Activated naive CD4-positive, alpha-beta T cell treated with anti-CD3 and anti-CD28 coated beads for 36 hours (primary cell): ENCODE measurements at regions not wholly inside any gene's neighbourhood (a gene's known extent, or its start where the extent isn't known, plus 50 kb on each side); places are given as distances from the start of the nearest gene placed in this dataset.

Experiments
- CTCF ChIA-PET: fragments of 350-600 bp; sonication (Branson Sonifier 250); formaldehyde crosslinking; loops from one replicate; lab custom pipeline; 2021; ENCODE audit warnings: antibody characterized with exemption; lab: Charles Lee
- DNase-seq: peaks from one replicate; pipeline ENCODE4 v3.0.0-alpha.2; 2020
- H3K27ac Mint-ChIP-seq: one replicate; pipeline ENCODE4 v1.8.0; 2021; ENCODE audit warnings: mild to moderate bottlenecking, mixed read lengths
- H3K27me3 Mint-ChIP-seq: one replicate; pipeline ENCODE4 v1.8.0; 2021; ENCODE audit warnings: low read depth, mixed read lengths
- H3K36me3 Mint-ChIP-seq: one replicate; pipeline ENCODE4 v1.8.0; 2021; ENCODE audit warnings: low read depth, mixed read lengths
- H3K4me1 Mint-ChIP-seq: one replicate; pipeline ENCODE4 v1.8.0; 2021; ENCODE audit warnings: low read depth, mixed read lengths
- H3K4me3 Mint-ChIP-seq: one replicate; pipeline ENCODE4 v1.8.0; 2021; ENCODE audit warnings: mild to moderate bottlenecking, moderate library complexity, mixed read lengths
- H3K9me3 Mint-ChIP-seq: one replicate; pipeline ENCODE4 v1.8.0; 2021; ENCODE audit warnings: mixed read lengths
- intact Hi-C: fragments of 100-400 bp; cut with micrococcal nuclease; formaldehyde crosslinking; loops from one replicate; pipeline ENCODE4 v1.15.1; 2023

- intact Hi-C loops, result no loop called here
- no peak for DNase-seq
- CTCF ChIA-PET, result no interaction called here
- Mint-ChIP-seq H3K4me1 (peaks cover 42% of the 10 kb centered on the region), H3K27me3 (no peaks in the 10 kb centered on the region), H3K9me3 (no peaks in the 10 kb centered on the region), H3K36me3 (peaks cover 2% of the 10 kb centered on the region), H3K27ac (peak overlapping the region; percentile 27), H3K4me3 (no peak overlapping the region)
Observed at GRCh38 chr22:46064966-46065666, 85.2 kb upstream of the PPARA start.

DNA sequence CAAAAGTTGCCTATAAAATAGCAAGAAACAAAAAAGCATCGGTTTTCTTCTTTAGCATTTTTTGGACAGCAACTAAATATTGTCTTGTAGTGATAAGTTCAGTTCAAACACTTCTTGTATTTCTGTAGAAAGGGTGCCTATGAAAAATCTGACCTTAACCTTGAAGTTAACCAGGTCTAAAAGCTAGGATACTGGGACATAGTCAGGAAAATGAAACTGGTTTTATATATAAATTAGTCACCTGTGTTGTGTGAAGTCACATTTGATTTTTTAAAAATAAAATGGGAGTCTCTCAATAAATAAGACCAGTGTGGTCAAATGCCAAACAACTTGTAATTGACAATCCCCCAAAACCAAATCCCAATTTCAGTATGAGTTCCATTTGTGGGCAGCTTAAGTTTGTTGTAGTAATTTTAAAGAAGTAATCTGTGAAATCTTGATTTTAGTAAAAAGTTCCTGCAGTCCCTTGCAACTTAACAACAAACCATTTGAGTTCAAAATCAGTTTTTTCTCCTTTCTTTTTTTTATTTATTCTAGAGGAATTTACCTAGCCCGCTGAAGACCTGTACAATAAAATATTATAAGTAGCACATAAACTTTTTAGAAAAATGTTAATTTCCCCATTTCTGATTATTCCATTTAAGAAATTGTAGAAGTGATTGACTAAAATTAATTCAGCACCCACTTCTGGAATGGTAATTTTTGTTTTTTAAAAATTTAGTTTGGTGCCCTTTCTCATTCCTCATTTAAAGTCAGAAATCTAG, 84.5 kb upstream of the PPARA start:
- no peak overlapping the region for H3K4me3 Mint-ChIP-seq
- H3K27ac Mint-ChIP-seq, result no peak overlapping the region
- H3K4me1 Mint-ChIP-seq, result peaks cover 42% of the 10 kb centered on the region
- CTCF ChIA-PET, result no interaction called here
- intact Hi-C loops, result no loop called here
- DNase-seq, result no peak
- no peaks in the 10 kb centered on the region for H3K9me3 Mint-ChIP-seq
- peaks cover 2% of the 10 kb centered on the region for H3K36me3 Mint-ChIP-seq
- H3K27me3 Mint-ChIP-seq, result no peaks in the 10 kb centered on the region

- CTCF ChIA-PET, result no interaction called here
- H3K4me3 Mint-ChIP-seq, result no peak overlapping the region
- intact Hi-C loops, result no loop called here
- H3K36me3 Mint-ChIP-seq, result peaks cover 2% of the 10 kb centered on the region
- DNase-seq, result no peak
- H3K27me3 Mint-ChIP-seq, result no peaks in the 10 kb centered on the region
- no peaks in the 10 kb centered on the region for H3K9me3 Mint-ChIP-seq
- peaks cover 42% of the 10 kb centered on the region for H3K4me1 Mint-ChIP-seq
- peak overlapping the region; percentile 48 for H3K27ac Mint-ChIP-seq
Observed at GRCh38 chr22:46066691-46067090, 83.6 kb upstream of the PPARA start.

DNA sequence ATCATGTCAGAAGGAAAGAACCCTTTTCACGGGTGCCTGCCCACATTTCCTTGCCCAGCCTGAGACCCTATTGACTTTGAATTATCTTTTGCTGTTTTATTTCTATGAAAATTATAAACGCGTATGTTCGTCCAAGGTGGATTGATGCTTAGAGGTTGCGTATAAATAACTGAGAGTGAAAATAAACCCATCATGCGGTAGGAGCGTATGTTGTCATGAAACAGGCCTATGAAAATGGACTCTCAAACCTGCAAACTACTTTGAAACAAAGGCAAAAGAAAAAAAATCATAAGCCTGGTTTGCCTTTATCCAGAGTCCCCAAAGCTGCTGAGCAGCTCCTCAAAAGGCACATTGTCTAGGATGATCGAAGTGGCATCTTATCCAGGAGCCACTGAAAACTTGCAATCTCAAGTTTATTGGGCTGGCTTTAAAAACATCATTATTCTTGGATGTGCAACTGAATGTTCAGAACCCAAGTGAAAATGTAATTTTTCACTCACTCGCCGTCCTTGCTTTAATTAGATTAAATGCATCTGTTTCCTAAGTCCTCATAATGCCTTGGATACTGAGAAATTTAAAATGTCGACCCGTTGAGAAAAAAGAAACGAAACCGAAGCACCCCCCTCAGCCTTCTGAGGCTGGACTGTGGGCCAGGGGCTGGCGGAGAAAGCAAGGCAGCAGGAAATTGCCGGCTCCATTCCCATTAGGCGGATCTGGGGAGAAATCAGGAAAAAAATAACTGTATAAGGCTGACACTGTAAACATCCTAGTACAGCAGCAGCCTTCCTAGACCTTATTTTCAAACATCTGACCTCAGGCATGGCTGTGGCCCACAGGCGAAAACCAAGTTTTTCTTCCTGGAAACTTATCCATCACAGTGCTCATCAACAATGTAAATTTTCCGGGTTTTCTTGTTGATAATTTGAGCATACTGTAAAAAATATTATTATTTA, 82.9 kb upstream of the PPARA start:
- CTCF ChIA-PET, result no interaction called here
- no peaks in the 10 kb centered on the region for H3K27me3 Mint-ChIP-seq

DNA sequence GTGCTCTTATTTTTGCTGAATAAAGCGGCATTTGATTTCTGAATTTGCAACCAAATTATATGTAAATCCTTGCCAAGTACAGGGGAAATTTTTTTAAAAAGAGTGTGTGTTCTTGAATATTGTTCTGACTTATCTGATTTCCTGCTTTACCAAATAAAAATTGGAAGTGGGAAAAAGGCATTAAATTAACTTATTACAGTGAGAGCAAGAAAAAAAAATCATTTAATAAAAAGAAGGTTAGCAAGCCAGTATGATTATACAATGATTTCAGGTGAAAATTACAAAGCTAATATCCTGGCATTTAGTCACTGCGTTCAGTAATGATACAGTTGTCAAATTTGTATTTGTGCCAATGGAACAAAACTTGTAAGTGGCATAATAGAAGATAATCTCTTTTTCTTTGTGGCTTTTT, 82.1 kb upstream of the PPARA start:
- DNase-seq, result no peak
- CTCF ChIA-PET, result interaction anchor here (0.8 kb wide), 1 partner anchor 515 kb away, joined by 5 read pairs; no protein-coding TSS in a partner anchor
- Mint-ChIP-seq H3K9me3 (no peaks in the 10 kb centered on the region), H3K4me3 (no peak overlapping the region), H3K36me3 (no peaks in the 10 kb centered on the region), H3K27ac (no peak overlapping the region), H3K4me1 (peaks cover 42% of the 10 kb centered on the region), H3K27me3 (no peaks in the 10 kb centered on the region)
- intact Hi-C loops, result no loop called here

More for the DNA sequence above, 82.9 kb upstream of the PPARA start:
- intact Hi-C loops, result no loop called here
- Mint-ChIP-seq H3K4me3 (no peak overlapping the region), H3K4me1 (peaks cover 37% of the 10 kb centered on the region), H3K9me3 (no peaks in the 10 kb centered on the region), H3K36me3 (no peaks in the 10 kb centered on the region), H3K27ac (peak overlapping the region; percentile 48)
- no peak for DNase-seq

- Mint-ChIP-seq H3K9me3 (no peaks in the 10 kb centered on the region), H3K27me3 (no peaks in the 10 kb centered on the region), H3K27ac (peak overlapping the region; percentile 95), H3K4me1 (peaks cover 45% of the 10 kb centered on the region), H3K36me3 (no peaks in the 10 kb centered on the region), H3K4me3 (peak overlapping the region; percentile 85)
- intact Hi-C loops, result loop anchor here (1.0 kb wide), 2 partner anchors 11 to 17 kb away; no protein-coding TSS in a partner anchor
- CTCF ChIA-PET, result interaction anchor here (0.8 to 2.1 kb wide), 5 partner anchors 12 to 516 kb away, joined by 3 to 10 read pairs (median 5); no protein-coding TSS in a partner anchor
- peak; percentile 23 for DNase-seq
Observed at GRCh38 chr22:46068593-46069491, 81.5 kb upstream of the PPARA start.

- no peaks in the 10 kb centered on the region for H3K36me3 Mint-ChIP-seq
- H3K27ac Mint-ChIP-seq, result peak overlapping the region; percentile 95
- CTCF ChIA-PET, result interaction anchor here (1.4 to 2.1 kb wide), 6 partner anchors 11 to 64 kb away, joined by 3 to 10 read pairs (median 4); no protein-coding TSS in a partner anchor
- peaks cover 52% of the 10 kb centered on the region for H3K4me1 Mint-ChIP-seq
- no peaks in the 10 kb centered on the region for H3K27me3 Mint-ChIP-seq
- H3K9me3 Mint-ChIP-seq, result no peaks in the 10 kb centered on the region
- peak overlapping the region; percentile 85 for H3K4me3 Mint-ChIP-seq
- intact Hi-C loops, result loop anchor here (1.0 to 2.0 kb wide), 3 partner anchors 11 to 227 kb away; partner anchors contain the start of gene GTSE1
- DNase-seq, result peak; percentile 72
Observed at GRCh38 chr22:46069521-46070214, 80.7 kb upstream of the PPARA start.

DNA sequence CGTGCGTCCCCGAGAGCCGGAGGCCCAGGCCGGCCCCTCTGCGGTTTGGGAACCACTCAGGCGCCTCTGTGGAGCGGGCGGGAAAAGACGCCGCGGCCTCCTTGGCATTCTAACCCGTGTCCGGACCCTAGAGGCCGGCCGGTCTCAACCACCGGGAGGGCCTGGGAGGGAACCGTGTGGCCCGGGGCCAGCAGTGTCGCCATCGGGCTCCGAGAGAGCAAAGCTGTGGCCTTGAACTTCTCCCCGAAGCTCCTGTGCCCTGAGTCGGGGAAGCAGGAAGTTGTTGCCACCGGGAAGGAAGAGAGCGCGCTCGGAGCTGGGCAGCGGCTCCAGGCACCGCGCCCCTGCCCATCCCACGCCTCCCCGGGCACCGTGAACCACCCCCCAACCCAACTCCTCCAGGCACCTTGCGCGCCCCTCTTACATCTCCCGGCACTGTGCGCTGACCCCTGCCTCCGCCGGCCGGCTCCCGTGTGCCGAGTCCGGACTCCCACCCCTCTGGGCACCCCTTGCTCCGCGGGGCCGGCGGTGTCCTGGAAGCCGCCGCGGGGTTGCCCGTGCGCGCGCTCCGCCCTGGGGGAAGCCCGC, 80.0 kb upstream of the PPARA start:
- peak overlapping the region; percentile 95 for H3K27ac Mint-ChIP-seq
- H3K4me1 Mint-ChIP-seq, result peaks cover 53% of the 10 kb centered on the region
- intact Hi-C loops, result loop anchor here (2.0 kb wide), 1 partner anchor 226 kb away; the partner anchor contains the start of gene GTSE1
- no peaks in the 10 kb centered on the region for H3K9me3 Mint-ChIP-seq
- no peaks in the 10 kb centered on the region for H3K36me3 Mint-ChIP-seq
- H3K4me3 Mint-ChIP-seq, result peak overlapping the region; percentile 85
- peak; percentile 50 for DNase-seq
- CTCF ChIA-PET, result interaction anchor here (1.4 to 2.1 kb wide), 6 partner anchors 11 to 64 kb away, joined by 3 to 10 read pairs (median 4); no protein-coding TSS in a partner anchor
- no peaks in the 10 kb centered on the region for H3K27me3 Mint-ChIP-seq

GRCh38 chr22:46070803-46071450, 79.4 kb upstream of the PPARA start:
- intact Hi-C loops, result loop anchor here (1.0 to 2.0 kb wide), 2 partner anchors 58 to 226 kb away; partner anchors contain the start of gene GTSE1
- Mint-ChIP-seq H3K4me3 (peak overlapping the region; percentile 85), H3K4me1 (peaks cover 49% of the 10 kb centered on the region), H3K27ac (peak overlapping the region; percentile 95), H3K27me3 (no peaks in the 10 kb centered on the region), H3K9me3 (no peaks in the 10 kb centered on the region), H3K36me3 (no peaks in the 10 kb centered on the region)
- DNase-seq, result peak; percentile 51
- CTCF ChIA-PET, result interaction anchor here (1.4 to 2.1 kb wide), 3 partner anchors 12 to 58 kb away, joined by 3 to 10 read pairs (median 3); no protein-coding TSS in a partner anchor
